ENCODE measurements at regions not wholly inside any gene's neighbourhood (a gene's known extent, or its start where the extent isn't known, plus 50 kb on each side); places are given as distances from the start of the nearest gene placed in this dataset.

- no peak for TF ChIP-seq CTCF (IDR thresholded peaks at IDR 0.05)
- TF ChIP-seq POLR2A (IDR thresholded peaks at IDR 0.05) = no peak
Observed at GRCh38 chr7:84258628-84259027, 64.0 kb upstream of the SEMA3A start.
